Glutamatergic neuron (in vitro differentiated cells): ENCODE measurements at regions not wholly inside any gene's neighbourhood (a gene's known extent, or its start where the extent isn't known, plus 50 kb on each side); places are given as distances from the start of the nearest gene placed in this dataset.

Experiments used
- DNase-seq: peaks from one replicate; pipeline ENCODE4 v3.0.0; 2022
- H3K27ac Mint-ChIP-seq: one replicate; pipeline ENCODE4 v1.8.0; 2020; ENCODE audit warnings: mild to moderate bottlenecking, mixed read lengths, inconsistent platforms; ENCODE audit not compliant: unreplicated experiment
- H3K27me3 Mint-ChIP-seq: one replicate; pipeline ENCODE4 v1.8.0; 2020; ENCODE audit warnings: mild to moderate bottlenecking, moderate library complexity, mixed read lengths, inconsistent platforms; ENCODE audit not compliant: unreplicated experiment
- H3K36me3 Mint-ChIP-seq: one replicate; pipeline ENCODE4 v1.8.0; 2020; ENCODE audit warnings: mild to moderate bottlenecking, mixed read lengths, inconsistent platforms; ENCODE audit not compliant: unreplicated experiment
- H3K4me1 Mint-ChIP-seq: one replicate; pipeline ENCODE4 v1.8.0; 2020; ENCODE audit warnings: mild to moderate bottlenecking, low read depth, mixed read lengths, inconsistent platforms; ENCODE audit not compliant: unreplicated experiment
- H3K4me3 Mint-ChIP-seq: one replicate; pipeline ENCODE4 v1.8.0; 2020; ENCODE audit warnings: mild to moderate bottlenecking, mixed read lengths, inconsistent platforms; ENCODE audit not compliant: unreplicated experiment
- H3K9me3 Mint-ChIP-seq: one replicate; pipeline ENCODE4 v1.8.0; 2020; ENCODE audit warnings: mild to moderate bottlenecking, moderate library complexity, mixed read lengths, inconsistent platforms; ENCODE audit not compliant: unreplicated experiment
- TF ChIP-seq, protein P1 (sequence below): fragments of 200-600 bp; sonication (generic); IDR thresholded peaks from one replicate; pipeline ENCODE4 v1.5.0; 2021; ENCODE audit not compliant: partially characterized antibody, unreplicated experiment

GRCh38 chr3:178320456-178321351, 215.5 kb upstream of the KCNMB2 start:
- no peaks in the 10 kb centered on the region for H3K27me3 Mint-ChIP-seq
- TF ChIP-seq, protein P1, sequence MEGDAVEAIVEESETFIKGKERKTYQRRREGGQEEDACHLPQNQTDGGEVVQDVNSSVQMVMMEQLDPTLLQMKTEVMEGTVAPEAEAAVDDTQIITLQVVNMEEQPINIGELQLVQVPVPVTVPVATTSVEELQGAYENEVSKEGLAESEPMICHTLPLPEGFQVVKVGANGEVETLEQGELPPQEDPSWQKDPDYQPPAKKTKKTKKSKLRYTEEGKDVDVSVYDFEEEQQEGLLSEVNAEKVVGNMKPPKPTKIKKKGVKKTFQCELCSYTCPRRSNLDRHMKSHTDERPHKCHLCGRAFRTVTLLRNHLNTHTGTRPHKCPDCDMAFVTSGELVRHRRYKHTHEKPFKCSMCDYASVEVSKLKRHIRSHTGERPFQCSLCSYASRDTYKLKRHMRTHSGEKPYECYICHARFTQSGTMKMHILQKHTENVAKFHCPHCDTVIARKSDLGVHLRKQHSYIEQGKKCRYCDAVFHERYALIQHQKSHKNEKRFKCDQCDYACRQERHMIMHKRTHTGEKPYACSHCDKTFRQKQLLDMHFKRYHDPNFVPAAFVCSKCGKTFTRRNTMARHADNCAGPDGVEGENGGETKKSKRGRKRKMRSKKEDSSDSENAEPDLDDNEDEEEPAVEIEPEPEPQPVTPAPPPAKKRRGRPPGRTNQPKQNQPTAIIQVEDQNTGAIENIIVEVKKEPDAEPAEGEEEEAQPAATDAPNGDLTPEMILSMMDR = no peak
- H3K9me3 Mint-ChIP-seq = no peaks in the 10 kb centered on the region
- H3K27ac Mint-ChIP-seq = no peak overlapping the region
- H3K4me1 Mint-ChIP-seq = peaks cover 11% of the 10 kb centered on the region
- DNase-seq = no peak
- no peaks in the 10 kb centered on the region for H3K36me3 Mint-ChIP-seq
- H3K4me3 Mint-ChIP-seq = no peak overlapping the region

DNA sequence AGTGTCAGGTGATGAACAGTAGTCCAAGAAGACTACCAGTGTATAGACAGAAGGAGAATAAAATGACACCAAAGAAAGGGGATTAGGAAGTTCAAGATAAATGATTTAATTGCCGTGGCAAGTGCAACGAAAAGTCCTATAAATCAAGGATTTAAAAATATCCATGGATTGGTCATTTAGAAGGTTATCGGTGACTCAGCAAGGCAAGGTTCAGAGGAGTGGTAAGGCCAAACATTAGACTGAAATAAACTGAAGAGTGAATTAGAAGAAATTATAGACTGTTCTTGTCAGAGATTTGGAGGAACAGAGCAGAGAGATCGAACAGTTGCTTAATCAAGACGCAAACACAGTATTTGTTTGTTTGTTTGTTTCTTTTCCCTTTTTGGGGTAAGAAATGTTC, 211.9 kb upstream of the KCNMB2 start:
- no peak for DNase-seq
- Mint-ChIP-seq H3K27ac (no peak overlapping the region), H3K4me3 (no peak overlapping the region), H3K27me3 (no peaks in the 10 kb centered on the region), H3K36me3 (no peaks in the 10 kb centered on the region), H3K9me3 (no peaks in the 10 kb centered on the region), H3K4me1 (peaks cover 11% of the 10 kb centered on the region)
- TF ChIP-seq, protein P1 = no peak

- TF ChIP-seq, protein P1 = peak; percentile 33
- no peaks in the 10 kb centered on the region for H3K27me3 Mint-ChIP-seq
- no peaks in the 10 kb centered on the region for H3K36me3 Mint-ChIP-seq
- no peak for DNase-seq
- no peaks in the 10 kb centered on the region for H3K9me3 Mint-ChIP-seq
- no peak overlapping the region for H3K27ac Mint-ChIP-seq
- H3K4me1 Mint-ChIP-seq = peaks cover 10% of the 10 kb centered on the region
- no peak overlapping the region for H3K4me3 Mint-ChIP-seq
These were observed 210.9 kb upstream of the KCNMB2 start for GRCh38 chr3:178325330-178325729.

DNA sequence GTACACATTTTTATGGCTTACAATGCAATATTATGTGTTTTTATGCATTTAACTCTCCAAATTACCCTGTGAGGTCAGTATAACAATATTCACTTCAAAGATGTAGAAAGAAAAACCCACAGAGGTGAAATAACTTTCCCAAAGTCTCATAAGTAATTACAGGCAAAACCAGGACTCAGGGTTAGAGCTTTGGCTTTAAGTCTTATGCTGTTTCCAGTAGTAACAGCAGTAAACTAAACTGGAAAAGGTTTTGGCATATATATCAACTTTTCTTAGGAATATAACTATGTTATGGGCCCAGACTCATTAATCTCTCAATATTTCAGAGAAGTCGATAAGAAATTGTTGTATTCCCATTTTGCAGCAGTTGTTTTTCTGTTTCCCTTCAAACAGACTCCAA, 206.3 kb upstream of the KCNMB2 start:
- H3K27me3 Mint-ChIP-seq = no peaks in the 10 kb centered on the region
- TF ChIP-seq, protein P1 = no peak
- H3K4me3 Mint-ChIP-seq = no peak overlapping the region
- DNase-seq = no peak
- no peak overlapping the region for H3K27ac Mint-ChIP-seq
- H3K4me1 Mint-ChIP-seq = no peaks in the 10 kb centered on the region
- no peaks in the 10 kb centered on the region for H3K9me3 Mint-ChIP-seq
- no peaks in the 10 kb centered on the region for H3K36me3 Mint-ChIP-seq

GRCh38 chr3:178334239-178334638, 202.0 kb upstream of the KCNMB2 start:
- Mint-ChIP-seq H3K27me3 (no peaks in the 10 kb centered on the region), H3K4me3 (no peak overlapping the region), H3K9me3 (no peaks in the 10 kb centered on the region), H3K4me1 (no peaks in the 10 kb centered on the region), H3K36me3 (peaks cover 4% of the 10 kb centered on the region), H3K27ac (no peak overlapping the region)
- TF ChIP-seq, protein P1 = no peak
- DNase-seq = no peak
